Thymus (tissue), 11 donors: ENCODE measurements at regions not wholly inside any gene's neighbourhood (a gene's known extent, or its start where the extent isn't known, plus 50 kb on each side); places are given as distances from the start of the nearest gene placed in this dataset.
"Not testable (repeated sequence)": the region's sequence is repeated elsewhere in the genome, so short reads cannot be mapped to it uniquely, and the experiment has no call there.

Source experiments
- DNase-seq, 9 donors: peaks; one replicate each; pipeline ENCODE4 v3.0.0-alpha.2; 2013; ENCODE audit warnings: low spot score in 9 of 9, low read depth in 6 of 9, missing footprints in 1 of 9
- H3K27ac ChIP-seq, 2 donors: one replicate each; pipeline ENCODE4 v1.5.1; 2013; ENCODE audit warnings: control low read depth in 1 of 2, low read depth in 1 of 2, low read length in 1 of 2, mild to moderate bottlenecking in 1 of 2, moderate library complexity in 1 of 2
- H3K27me3 ChIP-seq, 2 donors: one replicate each; pipeline ENCODE4 v1.5.1; 2013; ENCODE audit warnings: low read length in 1 of 2; ENCODE audit not compliant: control insufficient read depth in 2 of 2, insufficient read depth in 1 of 2
- H3K36me3 ChIP-seq, 2 donors: one replicate each; pipeline ENCODE4 v1.5.1; 2013; ENCODE audit warnings: low read length in 1 of 2, mild to moderate bottlenecking in 1 of 2, moderate library complexity in 1 of 2; ENCODE audit not compliant: control insufficient read depth in 2 of 2, insufficient read depth in 2 of 2
- H3K4me1 ChIP-seq, 2 donors: one replicate each; pipeline ENCODE4 v1.5.1; 2013; ENCODE audit warnings: low read length in 2 of 2; ENCODE audit not compliant: control insufficient read depth in 2 of 2, insufficient read depth in 2 of 2
- H3K4me3 ChIP-seq, 2 donors: one replicate each; pipeline ENCODE4 v1.5.1; 2013; ENCODE audit warnings: low read length in 2 of 2, control low read depth in 1 of 2, mild to moderate bottlenecking in 1 of 2
- H3K9me3 ChIP-seq, 2 donors: one replicate each; pipeline ENCODE4 v1.5.1; 2013; ENCODE audit warnings: low read length in 1 of 2, mild to moderate bottlenecking in 1 of 2; ENCODE audit not compliant: control insufficient read depth in 2 of 2, insufficient read depth in 1 of 2
- WGBS: extraction: QIAGEN DNeasy Blood & Tissue Kit; methylation state at CpG from one replicate; pipeline ENCODE4 v1.1.7; 2013; 5-methylcytosine and 5-hydroxymethylcytosine counted together
- donor health status: healthy.

GRCh38 chr3:181210275-181210674, 220.7 kb upstream of the DNAJC19 start:
- no peak overlapping the region for H3K27ac ChIP-seq
- H3K4me3 ChIP-seq = no peak overlapping the region
- DNase-seq = no peak
- no peaks in the 10 kb centered on the region for H3K36me3 ChIP-seq
- whole genome bisulfite sequencing = 9% methylated on average over 2 of the region's 2 CpGs
- H3K4me1 ChIP-seq = no peaks in the 10 kb centered on the region
- H3K27me3 ChIP-seq = no peaks in the 10 kb centered on the region
- no peaks in the 10 kb centered on the region for H3K9me3 ChIP-seq

DNA sequence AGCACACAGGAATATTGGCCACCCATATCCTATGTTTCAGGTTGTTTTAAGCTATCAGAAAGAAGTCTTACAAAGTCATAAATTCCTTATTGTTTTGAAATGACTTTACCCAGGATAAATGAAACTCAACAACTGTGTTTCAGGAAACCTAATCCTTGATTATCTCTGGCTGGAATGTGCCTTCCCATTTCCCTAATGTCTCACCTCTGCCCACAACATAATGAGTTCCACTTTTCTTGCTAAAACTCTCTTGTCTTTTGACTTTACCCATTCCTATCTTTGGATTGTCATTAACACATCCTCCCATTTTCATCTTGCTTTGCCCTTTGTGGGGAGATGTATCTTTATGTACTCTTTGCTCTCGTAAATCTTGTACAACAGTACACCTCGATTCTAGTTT, 200.0 kb upstream of the DNAJC19 start:
- H3K36me3 ChIP-seq = no peaks in the 10 kb centered on the region
- H3K4me1 ChIP-seq = no peaks in the 10 kb centered on the region
- no peak overlapping the region for H3K27ac ChIP-seq
- H3K4me3 ChIP-seq = no peak overlapping the region
- no peak for DNase-seq
- 87% methylated on average over 2 of the region's 2 CpGs for WGBS
- H3K27me3 ChIP-seq = no peaks in the 10 kb centered on the region
- no peaks in the 10 kb centered on the region for H3K9me3 ChIP-seq

DNA sequence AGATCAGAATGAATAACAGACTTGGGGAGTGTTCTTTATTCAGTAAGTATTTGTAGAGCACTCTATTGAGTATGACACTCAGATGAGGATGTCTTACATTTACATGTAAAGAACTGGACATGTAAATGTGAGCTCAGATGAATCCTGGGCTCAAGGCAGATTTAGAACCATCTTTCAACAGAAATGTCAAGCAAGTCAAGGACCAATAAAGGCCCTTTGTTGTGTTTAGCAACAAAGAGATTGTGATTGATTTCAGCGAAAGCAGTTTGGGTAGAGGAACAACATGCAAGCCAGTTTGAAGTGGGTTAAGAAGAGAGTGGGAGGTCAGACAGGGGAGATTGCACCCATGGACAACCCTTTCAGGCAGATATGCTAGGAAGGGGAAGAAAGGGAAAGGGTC, 194.2 kb upstream of the DNAJC19 start:
- Histone ChIP-seq H3K4me3 (no peak overlapping the region), H3K27ac (no peak overlapping the region), H3K9me3 (peaks cover 0 to 3% of the 10 kb centered on the region in 2 donors), H3K27me3 (no peaks in the 10 kb centered on the region), H3K36me3 (no peaks in the 10 kb centered on the region), H3K4me1 (no peaks in the 10 kb centered on the region)
- WGBS = 98% methylated on average over 1 of the region's 1 CpG
- DNase-seq = no peak

DNA sequence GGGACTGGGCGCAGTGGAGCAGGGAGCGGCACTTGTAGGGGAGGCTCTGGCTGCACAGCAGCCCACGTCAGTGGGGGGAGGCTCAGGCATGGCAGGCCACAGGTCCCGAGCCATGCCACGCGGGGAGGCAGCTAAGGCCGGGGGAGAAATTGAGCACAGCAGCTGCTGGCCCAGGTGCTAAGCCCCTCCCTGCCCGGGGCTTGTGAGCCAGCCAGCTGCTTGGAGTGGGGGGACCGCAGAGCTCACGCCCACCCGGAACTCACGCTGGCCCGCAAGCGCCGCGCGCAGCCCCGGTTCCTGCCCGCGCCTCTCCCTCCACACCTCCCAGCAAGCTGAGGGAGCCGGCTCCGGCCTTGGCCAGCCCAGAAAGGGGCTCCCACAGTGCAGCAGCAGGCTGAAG, 193.5 kb upstream of the DNAJC19 start:
- H3K4me1 ChIP-seq = not testable (repeated sequence)
- 93% methylated on average over 22 of the region's 22 CpGs for WGBS

DNA sequence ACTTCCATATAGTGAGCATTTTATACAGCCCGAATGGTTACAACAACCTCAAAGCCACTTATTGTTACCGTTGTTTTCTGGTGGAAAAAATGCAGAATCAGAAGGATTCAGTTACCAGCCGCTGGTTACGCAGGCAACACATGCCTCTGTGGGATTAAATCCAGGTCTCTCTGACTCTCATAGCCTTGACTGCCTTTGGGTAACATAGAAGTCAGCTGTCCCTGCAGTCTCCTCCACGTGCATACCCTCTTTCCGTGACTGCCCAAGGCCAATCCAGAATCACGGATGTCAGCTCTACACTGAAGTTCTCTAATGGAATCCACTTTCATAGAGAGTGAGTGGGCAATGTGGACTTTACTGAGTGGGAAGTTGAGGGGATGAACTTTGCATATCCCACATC, 189.5 kb upstream of the DNAJC19 start:
- peaks cover 0 to 3% of the 10 kb centered on the region in 2 donors for H3K9me3 ChIP-seq
- no peak overlapping the region for H3K27ac ChIP-seq
- no peaks in the 10 kb centered on the region for H3K36me3 ChIP-seq
- no peaks in the 10 kb centered on the region for H3K4me1 ChIP-seq
- 90% methylated on average over 7 of the region's 7 CpGs for WGBS
- no peak for DNase-seq
- no peak overlapping the region for H3K4me3 ChIP-seq
- no peaks in the 10 kb centered on the region for H3K27me3 ChIP-seq

More for the DNA sequence above, 193.5 kb upstream of the DNAJC19 start:
- H3K27ac ChIP-seq, H3K36me3 ChIP-seq, H3K4me3 ChIP-seq, H3K9me3 ChIP-seq, H3K27me3 ChIP-seq, DNase-seq: not testable (repeated sequence)

GRCh38 chr3:181176601-181177000, 187.1 kb upstream of the DNAJC19 start:
- DNase-seq = peak in 1 of 9 donors; percentile 8

DNA sequence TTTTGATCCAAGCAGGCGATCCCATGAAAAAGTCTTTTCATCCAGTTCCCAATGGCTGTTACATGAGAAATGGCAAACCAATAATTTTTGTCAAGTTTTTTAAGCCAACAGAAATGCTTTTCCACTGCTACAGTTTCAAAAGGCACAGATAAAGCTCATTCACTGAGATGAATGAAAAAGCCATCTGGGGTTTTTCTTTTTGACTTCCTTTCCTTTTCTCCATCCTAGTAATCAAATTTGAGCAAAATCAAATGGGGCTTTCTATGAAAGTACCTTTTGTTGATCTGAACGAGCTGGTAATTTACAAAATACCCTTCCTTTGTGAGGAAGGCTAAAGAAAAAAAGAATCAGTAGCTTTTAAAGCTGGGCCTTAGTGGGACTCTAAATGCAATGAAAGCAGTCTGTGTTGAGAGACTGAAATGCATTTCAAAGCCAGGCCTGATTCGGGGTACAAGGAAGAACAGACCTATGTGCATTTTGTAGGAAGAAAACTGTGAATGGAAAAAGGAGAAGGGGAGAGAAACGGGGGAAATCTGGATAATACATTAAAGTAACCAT, 185.2 kb upstream of the DNAJC19 start:
- no peak overlapping the region for H3K27ac ChIP-seq
- no peaks in the 10 kb centered on the region for H3K36me3 ChIP-seq
- WGBS = 65% methylated on average over 4 of the region's 4 CpGs
- H3K4me1 ChIP-seq = no peaks in the 10 kb centered on the region
- no peaks in the 10 kb centered on the region for H3K27me3 ChIP-seq
- no peak overlapping the region for H3K4me3 ChIP-seq
- H3K9me3 ChIP-seq = no peaks in the 10 kb centered on the region
- no peak for DNase-seq

More at GRCh38 chr3:181176601-181177000, 187.1 kb upstream of the DNAJC19 start:
- H3K9me3 ChIP-seq = no peaks in the 10 kb centered on the region
- no peaks in the 10 kb centered on the region for H3K36me3 ChIP-seq
- no peaks in the 10 kb centered on the region for H3K27me3 ChIP-seq
- H3K4me3 ChIP-seq = no peak overlapping the region
- 23% methylated on average over 6 of the region's 6 CpGs for WGBS
- no peaks in the 10 kb centered on the region for H3K4me1 ChIP-seq
- H3K27ac ChIP-seq = no peak overlapping the region

- no peaks in the 10 kb centered on the region for H3K27me3 ChIP-seq
- no peaks in the 10 kb centered on the region for H3K9me3 ChIP-seq
- 82% methylated on average over 2 of the region's 2 CpGs for WGBS
- no peak for DNase-seq
- H3K4me1 ChIP-seq = no peaks in the 10 kb centered on the region
- H3K4me3 ChIP-seq = no peak overlapping the region
- H3K36me3 ChIP-seq = no peaks in the 10 kb centered on the region
- H3K27ac ChIP-seq = no peak overlapping the region
Measured at GRCh38 chr3:181174022-181174421, 184.5 kb upstream of the DNAJC19 start.

- Histone ChIP-seq H3K27ac (no peak overlapping the region), H3K27me3 (no peaks in the 10 kb centered on the region), H3K9me3 (no peaks in the 10 kb centered on the region), H3K4me1 (no peaks in the 10 kb centered on the region), H3K36me3 (no peaks in the 10 kb centered on the region), H3K4me3 (no peak overlapping the region)
- 83% methylated on average over 5 of the region's 5 CpGs for WGBS
- DNase-seq = no peak
Measured at GRCh38 chr3:181173227-181173626, 183.7 kb upstream of the DNAJC19 start.

GRCh38 chr3:181134873-181135272, 145.3 kb upstream of the DNAJC19 start:
- Histone ChIP-seq H3K4me1 (no peaks in the 10 kb centered on the region), H3K4me3 (no peak overlapping the region), H3K9me3 (no peaks in the 10 kb centered on the region), H3K36me3 (no peaks in the 10 kb centered on the region), H3K27ac (no peak overlapping the region), H3K27me3 (no peaks in the 10 kb centered on the region)
- peak in 3 of 9 donors; percentile 1 to 2 (median 1) for DNase-seq
